DND-41 (cell line): ENCODE measurements at regions not wholly inside any gene's neighbourhood (a gene's known extent, or its start where the extent isn't known, plus 50 kb on each side); places are given as distances from the start of the nearest gene placed in this dataset.

Source experiments
- EZH2 ChIP-seq: IDR thresholded peaks from 3 replicates; pipeline ENCODE4 v1.6.1; 2012; ENCODE audit warnings: borderline replicate concordance, low read depth, mild to moderate bottlenecking, moderate library complexity, low read length, inconsistent platforms; ENCODE audit not compliant: severe bottlenecking
- TF ChIP-seq, protein P1 (sequence below): IDR thresholded peaks from 2 replicates; pipeline ENCODE4 v1.5.1; 2012; ENCODE audit warnings: borderline replicate concordance, low read length, moderate library complexity, mild to moderate bottlenecking; ENCODE audit not compliant: poor library complexity, severe bottlenecking; ENCODE audit errors: extremely low read depth

- TF ChIP-seq EZH2, result no peak
- TF ChIP-seq, protein P1, sequence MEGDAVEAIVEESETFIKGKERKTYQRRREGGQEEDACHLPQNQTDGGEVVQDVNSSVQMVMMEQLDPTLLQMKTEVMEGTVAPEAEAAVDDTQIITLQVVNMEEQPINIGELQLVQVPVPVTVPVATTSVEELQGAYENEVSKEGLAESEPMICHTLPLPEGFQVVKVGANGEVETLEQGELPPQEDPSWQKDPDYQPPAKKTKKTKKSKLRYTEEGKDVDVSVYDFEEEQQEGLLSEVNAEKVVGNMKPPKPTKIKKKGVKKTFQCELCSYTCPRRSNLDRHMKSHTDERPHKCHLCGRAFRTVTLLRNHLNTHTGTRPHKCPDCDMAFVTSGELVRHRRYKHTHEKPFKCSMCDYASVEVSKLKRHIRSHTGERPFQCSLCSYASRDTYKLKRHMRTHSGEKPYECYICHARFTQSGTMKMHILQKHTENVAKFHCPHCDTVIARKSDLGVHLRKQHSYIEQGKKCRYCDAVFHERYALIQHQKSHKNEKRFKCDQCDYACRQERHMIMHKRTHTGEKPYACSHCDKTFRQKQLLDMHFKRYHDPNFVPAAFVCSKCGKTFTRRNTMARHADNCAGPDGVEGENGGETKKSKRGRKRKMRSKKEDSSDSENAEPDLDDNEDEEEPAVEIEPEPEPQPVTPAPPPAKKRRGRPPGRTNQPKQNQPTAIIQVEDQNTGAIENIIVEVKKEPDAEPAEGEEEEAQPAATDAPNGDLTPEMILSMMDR, result no peak
These were observed 942.5 kb upstream of the CITED2 start for GRCh38 chr6:140316966-140317365.
